IMR-90 (cell line): ENCODE measurements at regions not wholly inside any gene's neighbourhood (a gene's known extent, or its start where the extent isn't known, plus 50 kb on each side); places are given as distances from the start of the nearest gene placed in this dataset.

Experiments used
- ATAC-seq: fragments of 200-7000 bp; cut with Tn5 transposase; 2 replicates; pipeline ENCODE4 v1.9.1; 2020; ENCODE audit warnings: low read depth, mild to moderate bottlenecking, moderate library complexity
- BruUV-seq: library from RNA; stranded (reverse); fragments of 400-500 nt; replicated peaks from 2 replicates; lab custom pipeline; 2021; lab: Mats Ljungman, UMichigan
- CTCF ChIA-PET: fragments of 300-600 bp; formaldehyde crosslinking; extraction: SDS; loops from one replicate; lab custom pipeline; 2021; ENCODE audit warnings: antibody characterized with exemption; lab: Yijun Ruan, JAX
- POLR2A ChIA-PET: fragments of 300-600 bp; sonication (Branson Sonifier 250); formaldehyde crosslinking; loops from one replicate; lab custom pipeline; 2022; ENCODE audit warnings: antibody characterized with exemption; ENCODE audit not compliant: unreplicated experiment; lab: Charles Lee
- DNase-seq: peaks from one replicate; pipeline ENCODE4 v3.0.0; 2013
- H2AFZ ChIP-seq: replicated peaks from 2 replicates; pipeline ENCODE3; 2013; ENCODE audit warnings: low read length, mild to moderate bottlenecking; ENCODE audit not compliant: poor library complexity
- H2AK5ac ChIP-seq: 2 replicates; pipeline ENCODE4 v1.6.1; 2013; ENCODE audit warnings: low read depth, low read length, inconsistent platforms
- H2AK9ac ChIP-seq: replicated peaks from 2 replicates; pipeline ENCODE3; 2013; ENCODE audit warnings: mild to moderate bottlenecking, low read depth, low read length, moderate library complexity; ENCODE audit not compliant: poor library complexity
- H2BK120ac ChIP-seq: 2 replicates; pipeline ENCODE4 v1.6.1; 2013; ENCODE audit warnings: low read depth, low read length, inconsistent platforms
- H2BK15ac ChIP-seq: 3 replicates; pipeline ENCODE4 v1.6.1; 2013; ENCODE audit warnings: low read depth, low read length, inconsistent platforms
- H2BK20ac ChIP-seq: 2 replicates; pipeline ENCODE4 v1.6.1; 2013; ENCODE audit warnings: low read depth, mild to moderate bottlenecking, inconsistent platforms, low read length, moderate library complexity
- H2BK5ac ChIP-seq: 2 replicates; pipeline ENCODE4 v1.6.1; 2013; ENCODE audit warnings: mild to moderate bottlenecking, low read depth, low read length, inconsistent platforms; ENCODE audit not compliant: poor library complexity, severe bottlenecking
- H3K14ac ChIP-seq: replicated peaks from 2 replicates; pipeline ENCODE4 v1.6.1; 2013; ENCODE audit warnings: low read depth, low read length, inconsistent platforms
- H3K18ac ChIP-seq: 2 replicates; pipeline ENCODE4 v1.6.1; 2013; ENCODE audit warnings: low read depth, low read length, control low read depth
- H3K23ac ChIP-seq: 2 replicates; pipeline ENCODE4 v1.6.1; 2013; ENCODE audit warnings: low read depth, low read length, inconsistent platforms
- H3K27ac ChIP-seq: 2 replicates; pipeline ENCODE4 v1.5.1; 2013; ENCODE audit warnings: mild to moderate bottlenecking, control low read depth, low read length; ENCODE audit not compliant: insufficient read depth
- H3K27me3 ChIP-seq: 2 replicates; pipeline ENCODE4 v1.6.1; 2013; ENCODE audit warnings: low read length; ENCODE audit not compliant: control insufficient read depth, insufficient read depth
- H3K36me3 ChIP-seq: 2 replicates; pipeline ENCODE4 v1.6.1; 2013; ENCODE audit warnings: low read length, mixed read lengths; ENCODE audit not compliant: control insufficient read depth, insufficient read depth
- H3K4ac ChIP-seq: 2 replicates; pipeline ENCODE4 v1.6.1; 2013; ENCODE audit warnings: low read depth, low read length, inconsistent platforms
- H3K4me1 ChIP-seq: 2 replicates; pipeline ENCODE4 v1.6.1; 2013; ENCODE audit warnings: low read length, mixed read lengths; ENCODE audit not compliant: control insufficient read depth, insufficient read depth
- H3K4me2 ChIP-seq: 2 replicates; pipeline ENCODE4 v1.6.1; 2013; ENCODE audit warnings: low read depth, mild to moderate bottlenecking, control low read depth, low read length, moderate library complexity
- H3K4me3 ChIP-seq: 2 replicates; pipeline ENCODE4 v1.5.1; 2013; ENCODE audit warnings: low read depth, mild to moderate bottlenecking, control low read depth, low read length, moderate library complexity; ENCODE audit not compliant: insufficient read depth
- H3K56ac ChIP-seq: 2 replicates; pipeline ENCODE4 v1.6.1; 2013; ENCODE audit warnings: low read length, inconsistent platforms; ENCODE audit not compliant: insufficient read depth; ENCODE audit errors: extremely low read depth
- H3K79me1 ChIP-seq, 2 experiments: 2 replicates each; pipeline ENCODE4 v1.6.1; 2013; ENCODE audit warnings: low read length in 2 of 2, inconsistent platforms in 1 of 2, low read depth in 1 of 2
- H3K9ac ChIP-seq: 2 replicates; pipeline ENCODE4 v1.6.1; 2013; ENCODE audit warnings: low read depth, low read length, control low read depth
- H3K9me1 ChIP-seq: 2 replicates; pipeline ENCODE4 v1.6.1; 2013; ENCODE audit warnings: low read length, inconsistent platforms; ENCODE audit not compliant: insufficient read depth
- H3K9me3 ChIP-seq: 2 replicates; pipeline ENCODE4 v1.6.1; 2013; ENCODE audit warnings: low read length; ENCODE audit not compliant: control insufficient read depth, insufficient read depth
- H4K20me1 ChIP-seq: 2 replicates; pipeline ENCODE4 v1.6.1; 2013; ENCODE audit warnings: low read length, inconsistent platforms; ENCODE audit not compliant: insufficient read depth
- H4K5ac ChIP-seq: 2 replicates; pipeline ENCODE4 v1.6.1; 2013; ENCODE audit warnings: mild to moderate bottlenecking, low read depth, low read length, control low read depth
- H4K8ac ChIP-seq, 2 experiments: 2 replicates each; pipeline ENCODE4 v1.6.1; 2013; ENCODE audit warnings: low read depth in 2 of 2, low read length in 2 of 2, control low read depth in 1 of 2, inconsistent platforms in 1 of 2
- H4K91ac ChIP-seq: 2 replicates; pipeline ENCODE4 v1.6.1; 2013; ENCODE audit warnings: low read depth, low read length, inconsistent platforms; ENCODE audit not compliant: insufficient read depth
- MXI1 ChIP-seq: IDR thresholded peaks from 2 replicates; pipeline ENCODE4 v1.6.1; 2012; ENCODE audit warnings: low read depth, mild to moderate bottlenecking, low read length, moderate library complexity, borderline replicate concordance
- WGBS, 2 experiments: methylation state at CpG; one replicate each; pipeline versions ENCODE4 v1.1.5 to v1.1.7; 2013; ENCODE audit warnings: missing lambda C conversion rate in 2 of 2; ENCODE audit not compliant: insufficient read length in 1 of 2; ENCODE audit errors: extremely low coverage in 2 of 2; 5-methylcytosine and 5-hydroxymethylcytosine counted together
- dilution Hi-C: fragments of 300-500 bp; cut with HindIII; formaldehyde crosslinking; loops from one replicate; pipeline ENCODE4 v1.14.3; 2018; ENCODE audit warnings: low sequenced_read_pairs; ENCODE audit not compliant: unreplicated experiment
- in situ Hi-C: fragments of 300-500 bp; cut with MboI; formaldehyde crosslinking; loops from 3 replicates; pipeline ENCODE4 v1.14.3; 2019; ENCODE audit warnings: low sequenced_read_pairs, inconsistent platforms, mixed read lengths
- intact Hi-C: fragments of 100-400 bp; cut with micrococcal nuclease; formaldehyde crosslinking; loops from 2 replicates; pipeline ENCODE4 v1.10.0; 2022

DNA sequence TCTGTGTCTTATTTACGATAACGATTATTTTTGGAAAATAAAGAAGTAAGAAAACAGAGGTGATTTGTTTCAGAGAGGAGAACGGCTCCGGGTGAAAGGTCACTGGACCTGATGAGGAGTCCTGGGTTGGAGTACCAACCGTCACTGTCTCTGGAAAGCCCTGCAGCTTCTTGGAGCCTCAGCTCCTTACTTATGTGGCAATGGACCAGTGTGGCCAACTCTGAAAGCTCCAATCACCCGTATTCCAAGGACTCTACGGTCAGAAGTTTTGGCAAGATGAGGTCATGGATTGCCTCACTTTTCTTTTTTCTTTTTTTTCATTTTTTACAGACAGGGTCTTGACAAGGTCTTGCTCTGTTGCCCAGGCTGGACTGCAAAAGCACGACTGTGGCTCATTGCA is 84.8 kb downstream of the KLF4 start:
- H2AK5ac ChIP-seq: no peak overlapping the region
- no peak overlapping the region for H4K5ac ChIP-seq
- H3K56ac ChIP-seq: no peak overlapping the region
- H3K4me1 ChIP-seq: peaks cover 3% of the 10 kb centered on the region; the same call in 1 of the 2 replicates
- ATAC-seq (no peak), DNase-seq (no peak)
- WGBS, 2 experiments: 28% methylated on average over 4 of the region's 8 CpGs; no CpG with 5 or more reads in 1 of the 2 experiments
- H3K27me3 ChIP-seq: peaks cover 9% of the 10 kb centered on the region
- H3K4me3 ChIP-seq: no peak overlapping the region
- H2AFZ ChIP-seq: no peak overlapping the region
- H3K27ac ChIP-seq: no peak overlapping the region
- no peak overlapping the region for H2BK120ac ChIP-seq
- no peak overlapping the region for H3K23ac ChIP-seq
- ChIA-PET POLR2A (no interaction called here), CTCF (no interaction called here)
- no peak overlapping the region for H3K9ac ChIP-seq
- TF ChIP-seq MXI1: no peak
- no peak overlapping the region for H3K18ac ChIP-seq
- H2BK5ac ChIP-seq: no peak overlapping the region
- no peaks in the 10 kb centered on the region for H3K79me1 ChIP-seq
- BruUV-seq: no TSS peak
- no peaks in the 10 kb centered on the region for H3K9me3 ChIP-seq
- H2BK20ac ChIP-seq: no peak overlapping the region
- no peak overlapping the region for H2BK15ac ChIP-seq
- in situ Hi-C loops (no loop called here), intact Hi-C loops (no loop called here), dilution Hi-C loops (no loop called here)
- H4K8ac ChIP-seq: no peak overlapping the region
- H3K9me1 ChIP-seq: no peaks in the 10 kb centered on the region
- no peak overlapping the region for H2AK9ac ChIP-seq
- no peak overlapping the region for H3K14ac ChIP-seq
- no peak overlapping the region for H4K91ac ChIP-seq
- no peak overlapping the region for H3K4me2 ChIP-seq
- no peaks in the 10 kb centered on the region for H3K36me3 ChIP-seq
- H4K20me1 ChIP-seq: no peaks in the 10 kb centered on the region
- H3K4ac ChIP-seq: no peak overlapping the region
